ENCODE measurements at regions not wholly inside any gene's neighbourhood (a gene's known extent, or its start where the extent isn't known, plus 50 kb on each side); places are given as distances from the start of the nearest gene placed in this dataset.

DNA sequence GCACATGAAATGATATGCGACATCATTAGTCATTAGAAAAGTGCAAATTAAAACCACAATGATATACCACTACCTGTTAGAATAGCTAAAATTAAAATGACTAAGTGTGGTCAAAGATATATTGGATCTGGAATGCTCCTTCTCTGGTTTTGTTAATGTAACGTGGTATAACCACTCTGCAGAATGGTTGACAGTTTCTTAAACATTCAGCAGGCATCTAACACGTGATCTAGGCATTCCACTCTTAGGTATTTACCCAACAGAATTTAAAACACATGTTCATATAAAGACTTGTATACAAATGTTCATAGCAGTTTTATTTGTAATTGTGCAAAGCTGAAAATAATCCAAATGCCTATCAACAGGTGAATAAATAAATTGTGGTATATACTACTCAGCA, 165.0 kb upstream of the PLXNA2 start:
- TF ChIP-seq, protein P1, sequence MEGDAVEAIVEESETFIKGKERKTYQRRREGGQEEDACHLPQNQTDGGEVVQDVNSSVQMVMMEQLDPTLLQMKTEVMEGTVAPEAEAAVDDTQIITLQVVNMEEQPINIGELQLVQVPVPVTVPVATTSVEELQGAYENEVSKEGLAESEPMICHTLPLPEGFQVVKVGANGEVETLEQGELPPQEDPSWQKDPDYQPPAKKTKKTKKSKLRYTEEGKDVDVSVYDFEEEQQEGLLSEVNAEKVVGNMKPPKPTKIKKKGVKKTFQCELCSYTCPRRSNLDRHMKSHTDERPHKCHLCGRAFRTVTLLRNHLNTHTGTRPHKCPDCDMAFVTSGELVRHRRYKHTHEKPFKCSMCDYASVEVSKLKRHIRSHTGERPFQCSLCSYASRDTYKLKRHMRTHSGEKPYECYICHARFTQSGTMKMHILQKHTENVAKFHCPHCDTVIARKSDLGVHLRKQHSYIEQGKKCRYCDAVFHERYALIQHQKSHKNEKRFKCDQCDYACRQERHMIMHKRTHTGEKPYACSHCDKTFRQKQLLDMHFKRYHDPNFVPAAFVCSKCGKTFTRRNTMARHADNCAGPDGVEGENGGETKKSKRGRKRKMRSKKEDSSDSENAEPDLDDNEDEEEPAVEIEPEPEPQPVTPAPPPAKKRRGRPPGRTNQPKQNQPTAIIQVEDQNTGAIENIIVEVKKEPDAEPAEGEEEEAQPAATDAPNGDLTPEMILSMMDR (IDR thresholded peaks at IDR 0.05; ENCODE audit: poor library complexity, severe bottlenecking), result no peak
- TF ChIP-seq REST (IDR thresholded peaks at IDR 0.05; ENCODE audit: borderline replicate concordance) (no peak), POLR2AphosphoS5 (IDR thresholded peaks at IDR 0.05) (no peak)
